PC-9 (cell line): ENCODE measurements at regions not wholly inside any gene's neighbourhood (a gene's known extent, or its start where the extent isn't known, plus 50 kb on each side); places are given as distances from the start of the nearest gene placed in this dataset.
"Not testable (repeated sequence)": the region's sequence is repeated elsewhere in the genome, so short reads cannot be mapped to it uniquely, and the experiment has no call there.

ENCODE experiments used
- BruUV-seq: library from RNA; stranded (reverse); fragments of 400-500 nt; replicated peaks from 2 replicates; lab custom pipeline; 2021; lab: Mats Ljungman, UMichigan
- CTCF ChIA-PET: fragments of 300-600 bp; sonication (Branson Sonifier 250); formaldehyde crosslinking; loops from one replicate; lab custom pipeline; 2022; ENCODE audit warnings: antibody characterized with exemption; lab: Charles Lee
- POLR2A ChIA-PET: fragments of 300-600 bp; sonication (Branson Sonifier 250); formaldehyde crosslinking; loops from one replicate; lab custom pipeline; 2022; ENCODE audit warnings: antibody characterized with exemption; ENCODE audit not compliant: unreplicated experiment; lab: Charles Lee
- DNase-seq, 2 experiments: peaks; one replicate each; pipeline versions ENCODE4 v3.0.0 to v3.0.0-alpha.2; 2015 to 2022; ENCODE audit warnings: mixed read lengths in 1 of 2
- H2AFZ ChIP-seq: fragments of 200-600 bp; sonication (generic); 2 replicates; pipeline ENCODE4 v1.8.1; 2017; ENCODE audit warnings: antibody characterized with exemption
- H3F3A ChIP-seq: fragments of 200-600 bp; sonication (generic); 2 replicates; pipeline ENCODE4 v1.8.1; 2017; ENCODE audit warnings: antibody characterized with exemption, mild to moderate bottlenecking, low read depth; ENCODE audit not compliant: insufficient read depth
- H3K27ac ChIP-seq: fragments of 200-600 bp; sonication (generic); 2 replicates; pipeline ENCODE4 v1.6.1; 2016; ENCODE audit warnings: mixed run types
- H3K27me3 ChIP-seq: fragments of 200-600 bp; sonication (generic); 2 replicates; pipeline ENCODE4 v1.6.1; 2016; ENCODE audit warnings: low read depth, mixed run types; ENCODE audit not compliant: insufficient read depth
- H3K36me3 ChIP-seq: fragments of 200-600 bp; sonication (generic); 2 replicates; pipeline ENCODE4 v1.6.1; 2016; ENCODE audit warnings: low read depth, mixed run types
- H3K4me1 ChIP-seq: fragments of 200-600 bp; sonication (generic); replicated peaks from 2 replicates; pipeline ENCODE4 v1.6.1; 2016; ENCODE audit warnings: mixed run types; ENCODE audit not compliant: insufficient read depth
- H3K4me2 ChIP-seq: fragments of 200-600 bp; sonication (generic); 2 replicates; pipeline ENCODE4 v1.6.1; 2017; ENCODE audit warnings: mixed run types
- H3K4me3 ChIP-seq: fragments of 200-600 bp; sonication (generic); 2 replicates; pipeline ENCODE4 v1.6.1; 2016; ENCODE audit warnings: mixed run types
- H3K79me2 ChIP-seq: fragments of 200-600 bp; sonication (generic); 2 replicates; pipeline ENCODE4 v1.6.1; 2017; ENCODE audit warnings: low read depth, mixed run types
- H3K9me2 ChIP-seq: fragments of 200-600 bp; sonication (generic); 2 replicates; pipeline ENCODE4 v1.8.1; 2017; ENCODE audit warnings: mild to moderate bottlenecking; ENCODE audit not compliant: insufficient read depth
- H3K9me3 ChIP-seq: fragments of 200-600 bp; sonication (generic); 2 replicates; pipeline ENCODE4 v1.8.1; 2016; ENCODE audit warnings: low read depth; ENCODE audit not compliant: insufficient read depth
- H4K20me1 ChIP-seq: fragments of 200-600 bp; sonication (generic); 2 replicates; pipeline ENCODE4 v1.8.1; 2017; ENCODE audit not compliant: insufficient read depth
- CTCF ChIP-seq: fragments of 200-600 bp; sonication (generic); conservative IDR thresholded peaks from 2 replicates; pipeline ENCODE4 v1.6.1; 2017; ENCODE audit warnings: mixed run types, antibody characterized with exemption, mild to moderate bottlenecking, moderate library complexity
- EZH2 ChIP-seq: fragments of 200-600 bp; sonication (generic); IDR thresholded peaks from 2 replicates; pipeline ENCODE4 v1.8.0; 2017; ENCODE audit warnings: antibody characterized with exemption, low read depth
- intact Hi-C: fragments of 100-400 bp; cut with micrococcal nuclease; formaldehyde crosslinking; loops from one replicate; pipeline ENCODE4 v1.10.0; 2022; ENCODE audit not compliant: unreplicated experiment

- Histone ChIP-seq H3K4me1 (no peaks in the 10 kb centered on the region), H3K36me3 (no peaks in the 10 kb centered on the region), H3K4me2 (no peak overlapping the region), H3K79me2 (no peaks in the 10 kb centered on the region), H3K27me3 (no peaks in the 10 kb centered on the region), H3K27ac (no peak overlapping the region), H2AFZ (no peak overlapping the region), H3K9me2 (no peaks in the 10 kb centered on the region), H4K20me1 (no peaks in the 10 kb centered on the region), H3F3A (no peaks in the 10 kb centered on the region), H3K9me3 (no peaks in the 10 kb centered on the region), H3K4me3 (no peak overlapping the region)
- intact Hi-C loops, result no loop called here
- DNase-seq, result no peak
- BruUV-seq, result no TSS peak
- CTCF ChIA-PET, result no interaction called here
- POLR2A ChIA-PET, result no interaction called here
- TF ChIP-seq CTCF (no peak), EZH2 (no peak)
Observed at GRCh38 chr9:26500471-26500870, 392.1 kb downstream of the CAAP1 start.

- H4K20me1 ChIP-seq, POLR2A ChIA-PET, CTCF ChIA-PET, H3K9me3 ChIP-seq, DNase-seq, H3K4me2 ChIP-seq, H3K27me3 ChIP-seq, H3K9me2 ChIP-seq, H3K36me3 ChIP-seq, H3K4me3 ChIP-seq, H3K27ac ChIP-seq, H3K79me2 ChIP-seq, H3F3A ChIP-seq, BruUV-seq, H2AFZ ChIP-seq, H3K4me1 ChIP-seq, intact Hi-C loops: not testable (repeated sequence)
Observed at GRCh38 chr9:26492608-26493521, 399.7 kb downstream of the CAAP1 start.

GRCh38 chr9:26491922-26492607 is 400.5 kb downstream of the CAAP1 start:
- H3K27me3 ChIP-seq, H4K20me1 ChIP-seq, H2AFZ ChIP-seq, DNase-seq, H3K27ac ChIP-seq, CTCF ChIA-PET, H3F3A ChIP-seq, H3K9me2 ChIP-seq, H3K79me2 ChIP-seq, H3K4me1 ChIP-seq, POLR2A ChIA-PET, H3K4me2 ChIP-seq, H3K36me3 ChIP-seq, H3K4me3 ChIP-seq, BruUV-seq, H3K9me3 ChIP-seq, intact Hi-C loops: not testable (repeated sequence)

GRCh38 chr9:26483991-26484390 is 408.6 kb downstream of the CAAP1 start:
- H3K79me2 ChIP-seq, result no peaks in the 10 kb centered on the region
- no peaks in the 10 kb centered on the region for H3K36me3 ChIP-seq
- no peaks in the 10 kb centered on the region for H3K4me1 ChIP-seq
- H2AFZ ChIP-seq, result no peak overlapping the region
- H3K4me2 ChIP-seq, result no peak overlapping the region
- H3K27ac ChIP-seq, result no peak overlapping the region
- H3K27me3 ChIP-seq, result no peaks in the 10 kb centered on the region
- ChIA-PET CTCF (no interaction called here), POLR2A (no interaction called here)
- no peak for DNase-seq
- no peak overlapping the region for H3K4me3 ChIP-seq
- no peaks in the 10 kb centered on the region for H3K9me2 ChIP-seq
- intact Hi-C loops, result no loop called here
- no TSS peak for BruUV-seq
- H4K20me1 ChIP-seq, result no peaks in the 10 kb centered on the region
- no peaks in the 10 kb centered on the region; the same call in 1 of the 2 replicates for H3K9me3 ChIP-seq
- no peaks in the 10 kb centered on the region for H3F3A ChIP-seq
- no peak for TF ChIP-seq CTCF
- no peak for TF ChIP-seq EZH2
